ENCODE measurements at regions not wholly inside any gene's neighbourhood (a gene's known extent, or its start where the extent isn't known, plus 50 kb on each side); places are given as distances from the start of the nearest gene placed in this dataset.

DNA sequence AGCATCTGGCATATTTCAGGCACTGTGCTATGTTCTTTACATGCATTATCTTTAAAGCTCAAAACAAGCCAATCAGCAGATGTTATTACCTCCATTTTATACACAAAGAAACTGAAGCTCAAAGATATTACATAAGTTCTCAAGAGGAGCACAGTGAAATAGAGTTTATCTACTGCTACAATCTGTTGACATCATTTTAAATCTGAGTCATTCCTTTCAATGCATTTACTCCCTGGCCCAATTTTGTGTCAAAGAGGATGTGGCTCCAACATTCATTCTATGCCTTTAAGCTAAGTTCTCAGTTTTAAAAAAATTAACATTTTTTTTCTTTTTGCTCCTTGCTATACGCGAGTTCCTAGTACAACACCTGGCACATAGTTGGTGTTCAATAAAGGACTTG lies 486.3 kb upstream of the ZNF462 start:
- TF ChIP-seq L3MBTL2 (conservative IDR thresholded peaks at IDR 0.05), result no peak
- no peak for DNase-seq (ENCODE audit: extremely low spot score)
- POLR2A ChIA-PET, result no interaction called here
- CTCF ChIA-PET, result no interaction called here

GRCh38 chr9:106383072-106383471 lies 479.9 kb upstream of the ZNF462 start:
- TF ChIP-seq FOXM1 (IDR thresholded peaks at IDR 0.05; ENCODE audit: borderline replicate concordance) (no peak), BHLHE40 (IDR thresholded peaks at IDR 0.05; ENCODE audit: borderline replicate concordance) (no peak), ELF4 (IDR thresholded peaks at IDR 0.05) (no peak), FOXK2 (IDR thresholded peaks at IDR 0.05) (no peak), SP1 (IDR thresholded peaks at IDR 0.05) (no peak), FOXA1 (IDR thresholded peaks at IDR 0.05) (no peak), CTBP1 (IDR thresholded peaks at IDR 0.05; ENCODE audit: borderline replicate concordance) (no peak), LEF1 (IDR thresholded peaks at IDR 0.05; ENCODE audit: borderline replicate concordance) (no peak), HDGF (IDR thresholded peaks at IDR 0.05; ENCODE audit: borderline replicate concordance) (no peak), L3MBTL2 (conservative IDR thresholded peaks at IDR 0.05) (no peak), ARNT (IDR thresholded peaks at IDR 0.05) (no peak)
- DNase-seq (ENCODE audit: extremely low spot score), result no peak
- CTCF ChIA-PET, result no interaction called here
- POLR2A ChIA-PET, result no interaction called here

GRCh38 chr9:106387965-106388364 lies 475.0 kb upstream of the ZNF462 start:
- DNase-seq (ENCODE audit: extremely low spot score), result no peak
- CTCF ChIA-PET, result no interaction called here
- POLR2A ChIA-PET, result no interaction called here
- no peak for TF ChIP-seq BHLHE40 (IDR thresholded peaks at IDR 0.05; ENCODE audit: borderline replicate concordance)
- TF ChIP-seq SP1 (IDR thresholded peaks at IDR 0.05), result no peak
- TF ChIP-seq CTBP1 (IDR thresholded peaks at IDR 0.05; ENCODE audit: borderline replicate concordance), result no peak
- no peak for TF ChIP-seq FOXM1 (IDR thresholded peaks at IDR 0.05; ENCODE audit: borderline replicate concordance)
- TF ChIP-seq NFRKB (IDR thresholded peaks at IDR 0.05), result no peak
- no peak for TF ChIP-seq FOXK2 (IDR thresholded peaks at IDR 0.05)
- TF ChIP-seq ARNT (IDR thresholded peaks at IDR 0.05), result no peak
- no peak for TF ChIP-seq ZNF384 (IDR thresholded peaks at IDR 0.05)
- TF ChIP-seq FOXA1 (IDR thresholded peaks at IDR 0.05), result no peak
- TF ChIP-seq L3MBTL2 (conservative IDR thresholded peaks at IDR 0.05), result no peak
- TF ChIP-seq LEF1 (IDR thresholded peaks at IDR 0.05; ENCODE audit: borderline replicate concordance), result no peak
- TF ChIP-seq HDGF (IDR thresholded peaks at IDR 0.05; ENCODE audit: borderline replicate concordance), result no peak
- no peak for TF ChIP-seq TARDBP (IDR thresholded peaks at IDR 0.05)
- no peak for TF ChIP-seq ELF4 (IDR thresholded peaks at IDR 0.05)

DNA sequence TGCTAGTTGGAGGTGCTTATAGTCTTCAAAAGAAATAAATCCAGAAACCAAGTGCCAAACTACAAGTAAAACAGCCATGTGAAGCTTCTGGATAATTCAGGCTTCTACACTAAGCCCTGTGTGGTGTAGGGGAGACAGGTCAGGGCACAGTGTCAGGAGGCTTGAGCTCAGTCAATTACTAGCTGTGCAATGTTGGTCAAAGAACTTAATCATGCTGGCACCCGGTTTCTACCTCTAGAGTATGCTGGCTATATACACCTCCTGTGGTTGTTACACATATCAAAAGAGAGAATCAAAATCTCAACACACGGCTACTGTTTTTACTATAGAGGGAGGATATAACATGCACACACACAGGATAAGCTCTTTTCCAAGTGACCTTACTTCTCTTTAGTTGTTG lies 469.7 kb upstream of the ZNF462 start:
- no peak for DNase-seq (ENCODE audit: extremely low spot score)

GRCh38 chr9:106400170-106400569 lies 462.8 kb upstream of the ZNF462 start:
- TF ChIP-seq NFRKB (IDR thresholded peaks at IDR 0.05) (no peak), L3MBTL2 (conservative IDR thresholded peaks at IDR 0.05) (no peak), ELF4 (IDR thresholded peaks at IDR 0.05) (no peak), LEF1 (IDR thresholded peaks at IDR 0.05; ENCODE audit: borderline replicate concordance) (no peak), FOXM1 (IDR thresholded peaks at IDR 0.05; ENCODE audit: borderline replicate concordance) (no peak), FOXA1 (IDR thresholded peaks at IDR 0.05) (no peak), ZNF384 (IDR thresholded peaks at IDR 0.05) (no peak)
- POLR2A ChIA-PET, result no interaction called here
- CTCF ChIA-PET, result interaction anchor here (0.6 to 0.7 kb wide), 2 partner anchors 9 to 103 kb away, joined by 3 to 10 read pairs; no protein-coding TSS in a partner anchor
- DNase-seq (ENCODE audit: extremely low spot score), result no peak

More for the DNA sequence above, 469.7 kb upstream of the ZNF462 start:
- ChIA-PET CTCF (no interaction called here), POLR2A (no interaction called here)
- TF ChIP-seq ARNT (IDR thresholded peaks at IDR 0.05), result no peak
- TF ChIP-seq ELF4 (IDR thresholded peaks at IDR 0.05), result no peak
- no peak for TF ChIP-seq PKNOX1 (IDR thresholded peaks at IDR 0.05)
- TF ChIP-seq TARDBP (IDR thresholded peaks at IDR 0.05), result no peak
- no peak for TF ChIP-seq CTBP1 (IDR thresholded peaks at IDR 0.05; ENCODE audit: borderline replicate concordance)
- no peak for TF ChIP-seq FOXA1 (IDR thresholded peaks at IDR 0.05)
- TF ChIP-seq FOXM1 (IDR thresholded peaks at IDR 0.05; ENCODE audit: borderline replicate concordance), result no peak
- TF ChIP-seq NFRKB (IDR thresholded peaks at IDR 0.05), result no peak
- TF ChIP-seq ZNF384 (IDR thresholded peaks at IDR 0.05), result no peak
- TF ChIP-seq SP1 (IDR thresholded peaks at IDR 0.05), result no peak
- no peak for TF ChIP-seq HDGF (IDR thresholded peaks at IDR 0.05; ENCODE audit: borderline replicate concordance)
- TF ChIP-seq SUZ12 (IDR thresholded peaks at IDR 0.05), result no peak
- no peak for TF ChIP-seq BHLHE40 (IDR thresholded peaks at IDR 0.05; ENCODE audit: borderline replicate concordance)
- no peak for TF ChIP-seq LEF1 (IDR thresholded peaks at IDR 0.05; ENCODE audit: borderline replicate concordance)
- TF ChIP-seq FOXK2 (IDR thresholded peaks at IDR 0.05), result no peak
- no peak for TF ChIP-seq L3MBTL2 (conservative IDR thresholded peaks at IDR 0.05)

GRCh38 chr9:106400950-106401349 lies 462.0 kb upstream of the ZNF462 start:
- ChIA-PET POLR2A (no interaction called here), CTCF (interaction anchor here (0.7 kb wide), 1 partner anchor 104 kb away, joined by 3 read pairs; no protein-coding TSS in a partner anchor)
- no peak for DNase-seq (ENCODE audit: extremely low spot score)
- TF ChIP-seq HDGF (IDR thresholded peaks at IDR 0.05; ENCODE audit: borderline replicate concordance) (no peak), FOXA1 (IDR thresholded peaks at IDR 0.05) (no peak), ZNF384 (IDR thresholded peaks at IDR 0.05) (no peak), NFRKB (IDR thresholded peaks at IDR 0.05) (no peak), LEF1 (IDR thresholded peaks at IDR 0.05; ENCODE audit: borderline replicate concordance) (no peak), FOXM1 (IDR thresholded peaks at IDR 0.05; ENCODE audit: borderline replicate concordance) (no peak), SP1 (IDR thresholded peaks at IDR 0.05) (no peak), ARNT (IDR thresholded peaks at IDR 0.05) (no peak), SUZ12 (IDR thresholded peaks at IDR 0.05) (no peak), BHLHE40 (IDR thresholded peaks at IDR 0.05; ENCODE audit: borderline replicate concordance) (no peak), FOXK2 (IDR thresholded peaks at IDR 0.05) (no peak), ELF4 (IDR thresholded peaks at IDR 0.05) (no peak), PKNOX1 (IDR thresholded peaks at IDR 0.05) (no peak), CTBP1 (IDR thresholded peaks at IDR 0.05; ENCODE audit: borderline replicate concordance) (no peak), TARDBP (IDR thresholded peaks at IDR 0.05) (no peak), L3MBTL2 (conservative IDR thresholded peaks at IDR 0.05) (no peak)

- CTCF ChIA-PET, result no interaction called here
- no peak for TF ChIP-seq CTBP1 (IDR thresholded peaks at IDR 0.05; ENCODE audit: borderline replicate concordance)
- TF ChIP-seq ELF4 (IDR thresholded peaks at IDR 0.05), result no peak
- DNase-seq (ENCODE audit: extremely low spot score), result no peak
- POLR2A ChIA-PET, result no interaction called here
Measured at GRCh38 chr9:106403081-106403480, 459.9 kb upstream of the ZNF462 start.
